ENCODE measurements at regions not wholly inside any gene's neighbourhood (a gene's known extent, or its start where the extent isn't known, plus 50 kb on each side); places are given as distances from the start of the nearest gene placed in this dataset.

DNA sequence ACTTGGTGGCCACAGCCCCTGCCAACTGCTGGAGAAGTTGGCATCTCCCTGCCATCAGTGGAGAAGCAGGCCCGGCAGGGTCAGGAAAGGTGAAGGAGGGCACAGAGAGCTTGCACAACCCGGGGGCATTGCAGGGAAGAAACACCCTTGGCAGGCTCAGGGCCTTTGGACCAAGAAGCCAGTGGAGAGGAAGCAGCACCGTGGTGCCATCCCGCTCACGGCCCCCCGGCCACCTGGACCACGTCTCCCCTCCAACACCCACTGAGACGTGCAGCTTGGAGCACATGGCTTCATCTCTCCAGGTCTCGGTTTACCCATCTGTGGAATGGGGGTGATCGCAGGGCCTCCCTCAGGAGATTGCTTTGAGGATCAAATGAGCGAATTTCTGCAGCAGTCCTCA, 158.1 kb downstream of the RBFOX3 start (continued):
- TF ChIP-seq, protein P1, sequence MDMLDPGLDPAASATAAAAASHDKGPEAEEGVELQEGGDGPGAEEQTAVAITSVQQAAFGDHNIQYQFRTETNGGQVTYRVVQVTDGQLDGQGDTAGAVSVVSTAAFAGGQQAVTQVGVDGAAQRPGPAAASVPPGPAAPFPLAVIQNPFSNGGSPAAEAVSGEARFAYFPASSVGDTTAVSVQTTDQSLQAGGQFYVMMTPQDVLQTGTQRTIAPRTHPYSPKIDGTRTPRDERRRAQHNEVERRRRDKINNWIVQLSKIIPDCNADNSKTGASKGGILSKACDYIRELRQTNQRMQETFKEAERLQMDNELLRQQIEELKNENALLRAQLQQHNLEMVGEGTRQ (CRISPR knock-in tag; IDR thresholded peaks at IDR 0.05): no peak
- TF ChIP-seq FOXK1 (CRISPR knock-in tag; IDR thresholded peaks at IDR 0.05) (no peak), OVOL2 (CRISPR knock-in tag; IDR thresholded peaks at IDR 0.05; ENCODE audit: borderline replicate concordance) (no peak), TEAD1 (CRISPR knock-in tag; IDR thresholded peaks at IDR 0.05) (no peak), GRHL2 (CRISPR knock-in tag; IDR thresholded peaks at IDR 0.05; ENCODE audit: insufficient replicate concordance, severe bottlenecking) (no peak), ZNF671 (CRISPR knock-in tag; IDR thresholded peaks at IDR 0.05) (no peak), SOX15 (CRISPR knock-in tag; IDR thresholded peaks at IDR 0.05) (no peak), NFATC4 (CRISPR knock-in tag; IDR thresholded peaks at IDR 0.05) (no peak)

DNA sequence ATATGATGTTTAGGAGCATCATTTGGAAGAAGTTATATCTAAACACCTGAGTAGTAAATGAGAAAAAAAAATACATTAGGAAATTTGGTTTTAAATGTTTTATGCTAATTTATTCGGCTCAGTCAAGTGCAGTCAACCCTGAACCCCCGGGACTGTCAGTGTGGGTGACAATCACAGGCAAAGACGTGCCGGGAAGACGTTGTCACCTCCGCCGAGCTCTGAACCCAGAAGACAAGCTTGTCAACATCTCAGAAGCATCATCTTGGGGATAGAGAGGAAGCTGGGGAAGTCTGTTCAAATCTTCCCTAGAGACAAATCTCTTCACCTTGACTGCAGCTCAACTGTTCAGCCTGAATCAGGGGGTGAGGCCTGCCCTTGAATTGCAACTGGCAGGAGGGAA, 159.7 kb downstream of the RBFOX3 start:
- no peak overlapping the region for H3K27ac Mint-ChIP-seq
- CTCF ChIA-PET: no interaction called here
- TF ChIP-seq NFE2L1 (CRISPR knock-in tag; IDR thresholded peaks at IDR 0.05) (no peak), ZNF263 (CRISPR knock-in tag; IDR thresholded peaks at IDR 0.05; ENCODE audit: low read depth) (no peak), ZNF219 (CRISPR knock-in tag; IDR thresholded peaks at IDR 0.05; ENCODE audit: borderline replicate concordance) (no peak), NR2C2 (CRISPR knock-in tag; IDR thresholded peaks at IDR 0.05) (no peak), OVOL2 (CRISPR knock-in tag; IDR thresholded peaks at IDR 0.05; ENCODE audit: borderline replicate concordance) (no peak), MXD4 (CRISPR knock-in tag; IDR thresholded peaks at IDR 0.05; ENCODE audit: borderline replicate concordance) (no peak), MAX (CRISPR knock-in tag; IDR thresholded peaks at IDR 0.05) (no peak), ZNF396 (CRISPR knock-in tag; IDR thresholded peaks at IDR 0.05; ENCODE audit: borderline replicate concordance) (no peak), RELA (CRISPR knock-in tag; IDR thresholded peaks at IDR 0.05; ENCODE audit: borderline replicate concordance) (no peak), NR1H2 (CRISPR knock-in tag; IDR thresholded peaks at IDR 0.05) (no peak)
- TF ChIP-seq, protein P2, sequence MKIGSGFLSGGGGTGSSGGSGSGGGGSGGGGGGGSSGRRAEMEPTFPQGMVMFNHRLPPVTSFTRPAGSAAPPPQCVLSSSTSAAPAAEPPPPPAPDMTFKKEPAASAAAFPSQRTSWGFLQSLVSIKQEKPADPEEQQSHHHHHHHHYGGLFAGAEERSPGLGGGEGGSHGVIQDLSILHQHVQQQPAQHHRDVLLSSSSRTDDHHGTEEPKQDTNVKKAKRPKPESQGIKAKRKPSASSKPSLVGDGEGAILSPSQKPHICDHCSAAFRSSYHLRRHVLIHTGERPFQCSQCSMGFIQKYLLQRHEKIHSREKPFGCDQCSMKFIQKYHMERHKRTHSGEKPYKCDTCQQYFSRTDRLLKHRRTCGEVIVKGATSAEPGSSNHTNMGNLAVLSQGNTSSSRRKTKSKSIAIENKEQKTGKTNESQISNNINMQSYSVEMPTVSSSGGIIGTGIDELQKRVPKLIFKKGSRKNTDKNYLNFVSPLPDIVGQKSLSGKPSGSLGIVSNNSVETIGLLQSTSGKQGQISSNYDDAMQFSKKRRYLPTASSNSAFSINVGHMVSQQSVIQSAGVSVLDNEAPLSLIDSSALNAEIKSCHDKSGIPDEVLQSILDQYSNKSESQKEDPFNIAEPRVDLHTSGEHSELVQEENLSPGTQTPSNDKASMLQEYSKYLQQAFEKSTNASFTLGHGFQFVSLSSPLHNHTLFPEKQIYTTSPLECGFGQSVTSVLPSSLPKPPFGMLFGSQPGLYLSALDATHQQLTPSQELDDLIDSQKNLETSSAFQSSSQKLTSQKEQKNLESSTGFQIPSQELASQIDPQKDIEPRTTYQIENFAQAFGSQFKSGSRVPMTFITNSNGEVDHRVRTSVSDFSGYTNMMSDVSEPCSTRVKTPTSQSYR (CRISPR knock-in tag; IDR thresholded peaks at IDR 0.05): no peak
- H3K4me3 Mint-ChIP-seq: no peak overlapping the region
- peaks cover 4% of the 10 kb centered on the region for H3K36me3 Mint-ChIP-seq
- ATAC-seq: no peak
- H3K9me3 Mint-ChIP-seq: peaks cover 6% of the 10 kb centered on the region
- DNase-seq (ENCODE audit: low spot score): no peak
- H3K4me1 Mint-ChIP-seq: no peaks in the 10 kb centered on the region
- no peaks in the 10 kb centered on the region for H3K27me3 Mint-ChIP-seq (ENCODE audit: low read depth)
- POLR2A ChIA-PET: no interaction called here

DNA sequence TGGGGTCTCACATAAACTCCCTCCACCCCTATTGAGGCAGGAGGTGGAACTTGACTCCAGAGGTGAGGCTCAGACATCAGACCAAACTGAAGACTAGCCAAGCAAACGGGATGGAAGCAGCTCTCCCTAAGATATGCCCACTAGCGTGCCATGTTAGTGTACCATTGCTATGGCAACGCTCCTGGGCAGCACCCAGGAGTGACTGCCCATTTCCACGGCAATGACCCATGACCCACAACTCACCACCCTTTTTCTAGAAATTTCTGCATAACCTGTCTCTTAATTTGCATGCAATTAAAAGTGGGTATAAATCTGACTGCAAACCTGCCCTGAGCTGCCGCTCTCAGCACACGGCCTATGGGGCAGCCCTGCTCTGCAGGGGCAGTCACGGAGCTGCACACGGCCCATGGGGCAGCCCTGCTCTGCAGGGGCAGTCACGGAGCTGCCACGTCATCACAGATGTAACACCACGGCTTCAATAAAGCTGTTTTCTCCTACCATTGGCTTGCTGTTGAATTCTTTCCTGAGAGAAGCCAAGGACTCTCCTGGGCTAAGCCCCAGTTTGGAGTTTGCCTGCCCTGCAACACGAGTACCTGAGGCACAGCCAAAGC, 164.3 kb downstream of the RBFOX3 start:
- TF ChIP-seq, protein P3, sequence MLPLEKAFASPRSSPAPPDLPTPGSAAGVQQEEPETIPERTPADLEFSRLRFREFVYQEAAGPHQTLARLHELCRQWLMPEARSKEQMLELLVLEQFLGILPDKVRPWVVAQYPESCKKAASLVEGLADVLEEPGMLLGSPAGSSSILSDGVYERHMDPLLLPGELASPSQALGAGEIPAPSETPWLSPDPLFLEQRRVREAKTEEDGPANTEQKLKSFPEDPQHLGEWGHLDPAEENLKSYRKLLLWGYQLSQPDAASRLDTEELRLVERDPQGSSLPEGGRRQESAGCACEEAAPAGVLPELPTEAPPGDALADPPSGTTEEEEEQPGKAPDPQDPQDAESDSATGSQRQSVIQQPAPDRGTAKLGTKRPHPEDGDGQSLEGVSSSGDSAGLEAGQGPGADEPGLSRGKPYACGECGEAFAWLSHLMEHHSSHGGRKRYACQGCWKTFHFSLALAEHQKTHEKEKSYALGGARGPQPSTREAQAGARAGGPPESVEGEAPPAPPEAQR (CRISPR knock-in tag; IDR thresholded peaks at IDR 0.05): no peak
- TF ChIP-seq ESRRA (CRISPR knock-in tag; IDR thresholded peaks at IDR 0.05; ENCODE audit: borderline replicate concordance): no peak
- TF ChIP-seq ZBTB21 (CRISPR knock-in tag; IDR thresholded peaks at IDR 0.05; ENCODE audit: borderline replicate concordance): no peak
- no peak for TF ChIP-seq ZNF317 (CRISPR knock-in tag; IDR thresholded peaks at IDR 0.05; ENCODE audit: borderline replicate concordance, low read depth)
- H3K4me1 Mint-ChIP-seq: no peaks in the 10 kb centered on the region
- DNase-seq (ENCODE audit: low spot score) (no peak), ATAC-seq (no peak)
- H3K36me3 Mint-ChIP-seq: peaks cover 4% of the 10 kb centered on the region
- H3K27ac Mint-ChIP-seq: no peak overlapping the region
- CTCF ChIA-PET: no interaction called here
- POLR2A ChIA-PET: no interaction called here
- H3K4me3 Mint-ChIP-seq: no peak overlapping the region
- no peaks in the 10 kb centered on the region for H3K27me3 Mint-ChIP-seq (ENCODE audit: low read depth)
- peaks cover 6% of the 10 kb centered on the region for H3K9me3 Mint-ChIP-seq

All from WTC11 (cell line).